ENCODE measurements at regions not wholly inside any gene's neighbourhood (a gene's known extent, or its start where the extent isn't known, plus 50 kb on each side); places are given as distances from the start of the nearest gene placed in this dataset.

DNA sequence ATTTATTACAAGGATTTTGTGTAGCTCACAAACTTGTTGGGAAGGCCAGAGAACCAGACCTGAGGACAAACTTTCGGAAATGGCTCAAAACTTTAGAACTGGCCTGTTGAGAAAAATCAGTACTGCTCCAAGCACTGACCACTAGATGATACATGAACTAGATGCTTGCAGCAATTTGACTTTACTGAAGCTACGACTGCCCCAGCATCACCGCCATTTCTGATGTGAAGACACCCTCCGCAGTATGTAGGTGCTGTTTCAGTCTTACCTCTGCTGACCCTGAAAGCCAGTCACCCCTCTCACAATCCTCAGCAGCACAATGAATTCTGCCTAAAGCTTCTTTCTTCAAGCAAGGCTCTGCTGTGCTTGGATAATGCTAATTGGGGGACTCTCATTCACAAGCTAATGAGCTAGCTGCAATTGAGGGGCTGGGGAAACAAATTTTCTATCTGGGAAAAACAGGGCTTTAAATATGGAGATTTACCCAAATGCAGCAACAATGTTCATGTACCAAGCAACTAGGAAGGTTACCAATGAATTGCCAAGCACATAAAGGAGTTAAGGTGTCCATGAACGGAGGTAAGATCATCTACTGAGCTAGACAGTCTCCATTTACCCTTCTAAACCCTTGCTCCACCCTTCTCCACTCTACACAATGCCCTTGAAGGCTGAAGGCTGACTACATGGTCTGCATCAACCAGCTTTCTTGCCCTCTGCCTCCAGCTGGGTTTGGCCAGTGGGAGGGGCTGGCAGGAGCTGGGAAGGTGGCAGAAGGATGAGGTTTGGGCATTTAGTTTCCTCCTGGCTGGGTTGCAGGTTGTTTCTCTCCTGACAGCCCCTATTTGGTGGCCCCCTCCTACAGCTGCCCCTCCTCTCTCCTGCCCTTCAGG is 53.2 kb upstream of the FSTL1 start:
- no peak for TF ChIP-seq CTCF (IDR thresholded peaks at IDR 0.05; ENCODE audit: insufficient read depth, low read depth, low read length)
- no peak for TF ChIP-seq EZH2 (IDR thresholded peaks at IDR 0.05; ENCODE audit: insufficient read depth, low read length)

Data from astrocyte (in vitro differentiated cells and primary cell).